MCF 10A (cell line): ENCODE measurements at regions not wholly inside any gene's neighbourhood (a gene's known extent, or its start where the extent isn't known, plus 50 kb on each side); places are given as distances from the start of the nearest gene placed in this dataset.

ENCODE experiments used
- BruUV-seq: library from RNA; stranded (reverse); fragments of 400-500 nt; replicated peaks from 2 replicates; lab custom pipeline; 2021; lab: Mats Ljungman, UMichigan
- CTCF ChIA-PET: fragments of 300-600 bp; sonication (Branson Sonifier 250); formaldehyde crosslinking; extraction: SDS; loops from one replicate; lab custom pipeline; 2021; ENCODE audit warnings: antibody characterized with exemption, inconsistent platforms; lab: Yijun Ruan, JAX
- POLR2A ChIA-PET: fragments of 300-600, 350-650 bp; sonication (Branson Sonifier 250); formaldehyde crosslinking; extraction: SDS; loops from one replicate; lab custom pipeline; 2020; ENCODE audit warnings: antibody characterized with exemption, inconsistent platforms; lab: Yijun Ruan, JAX
- DNase-seq: peaks from one replicate; pipeline ENCODE4 v3.0.0-alpha.2; 2018; ENCODE audit not compliant: unreplicated experiment
- H3K27ac Mint-ChIP-seq: one replicate; pipeline ENCODE4 v1.8.0; 2022; ENCODE audit warnings: mild to moderate bottlenecking, low read depth, mixed read lengths; ENCODE audit not compliant: unreplicated experiment
- H3K27me3 Mint-ChIP-seq: one replicate; pipeline ENCODE4 v1.8.0; 2022; ENCODE audit warnings: mixed read lengths; ENCODE audit not compliant: insufficient read depth, unreplicated experiment
- H3K36me3 Mint-ChIP-seq: one replicate; pipeline ENCODE4 v1.8.0; 2022; ENCODE audit warnings: mild to moderate bottlenecking, moderate library complexity, mixed read lengths; ENCODE audit not compliant: insufficient read depth, unreplicated experiment
- H3K4me1 Mint-ChIP-seq: one replicate; pipeline ENCODE4 v1.8.0; 2022; ENCODE audit warnings: mixed read lengths; ENCODE audit not compliant: insufficient read depth, unreplicated experiment
- H3K4me3 Mint-ChIP-seq: one replicate; pipeline ENCODE4 v1.8.0; 2022; ENCODE audit warnings: mild to moderate bottlenecking, moderate library complexity, mixed read lengths; ENCODE audit not compliant: unreplicated experiment
- H3K9me3 Mint-ChIP-seq: one replicate; pipeline ENCODE4 v1.8.0; 2022; ENCODE audit warnings: mixed read lengths; ENCODE audit not compliant: unreplicated experiment
- CTCF ChIP-seq: fragments of 200-600 bp; IDR thresholded peaks from one replicate; pipeline ENCODE4 v1.8.0; 2022; ENCODE audit warnings: antibody characterized with exemption, mild to moderate bottlenecking; ENCODE audit not compliant: unreplicated experiment
- intact Hi-C: fragments of 100-400 bp; cut with micrococcal nuclease; formaldehyde crosslinking; loops from 2 replicates; pipeline ENCODE4 v1.14.1; 2022

GRCh38 chr6:168130168-168130696, 51.2 kb upstream of the FRMD1 start:
- H3K4me1 Mint-ChIP-seq: no peaks in the 10 kb centered on the region
- CTCF ChIA-PET: no interaction called here
- DNase-seq: no peak
- no peaks in the 10 kb centered on the region for H3K36me3 Mint-ChIP-seq
- POLR2A ChIA-PET: interaction anchor here (0.6 kb wide), 1 partner anchor 19 kb away, joined by 3 read pairs; no protein-coding TSS in a partner anchor
- H3K4me3 Mint-ChIP-seq: no peak overlapping the region
- no TSS peak for BruUV-seq
- H3K27me3 Mint-ChIP-seq: peaks cover 50% of the 10 kb centered on the region
- no peaks in the 10 kb centered on the region for H3K9me3 Mint-ChIP-seq
- intact Hi-C loops: loop anchor here (5.0 kb wide), 1 partner anchor 223 kb away; no protein-coding TSS in a partner anchor
- H3K27ac Mint-ChIP-seq: no peak overlapping the region
- TF ChIP-seq CTCF: no peak

DNA sequence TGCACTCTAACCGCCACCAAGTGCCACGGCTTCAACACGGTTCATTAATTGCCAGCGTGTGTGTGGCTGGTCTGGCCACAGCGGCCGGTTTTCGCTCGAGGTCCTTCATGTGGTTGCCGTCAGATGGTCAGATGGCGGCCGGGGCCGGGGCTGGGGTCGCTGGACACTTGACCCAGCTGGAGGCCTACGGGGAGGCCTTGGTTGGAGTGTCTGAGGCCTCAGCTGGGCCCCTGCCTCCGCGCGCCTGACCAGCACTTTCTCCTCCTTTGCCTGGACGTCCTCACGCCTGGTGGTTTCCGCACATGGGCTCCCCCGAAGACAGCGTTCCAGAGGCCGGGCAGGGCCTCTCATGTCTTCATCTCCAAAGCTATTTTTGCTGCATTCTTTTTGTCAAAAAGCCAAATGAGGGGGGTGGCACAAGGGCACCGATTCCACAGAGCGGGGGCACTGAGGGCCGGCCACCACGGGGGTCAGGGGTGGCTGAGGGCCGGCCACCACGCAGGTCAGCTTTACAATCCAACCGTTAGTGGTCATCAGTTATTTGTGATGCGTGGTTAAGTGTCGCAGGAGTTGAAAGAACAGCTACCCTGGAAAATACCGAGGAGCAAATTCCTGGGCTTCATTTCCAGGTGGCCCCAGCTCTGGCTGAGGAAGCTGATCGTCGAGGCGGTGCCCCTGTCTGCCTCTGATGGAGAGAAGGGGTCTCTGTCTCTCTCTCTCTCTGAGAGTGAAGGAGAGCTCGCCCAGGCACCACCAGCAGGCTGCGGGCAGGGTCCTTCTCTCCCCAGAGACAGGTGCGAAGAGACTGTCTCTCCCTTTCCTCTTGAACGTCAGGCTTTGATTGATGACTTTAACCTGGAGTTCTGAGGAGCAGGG, 50.5 kb upstream of the FRMD1 start:
- TF ChIP-seq CTCF: no peak
- peaks cover 54% of the 10 kb centered on the region for H3K27me3 Mint-ChIP-seq
- CTCF ChIA-PET: no interaction called here
- H3K27ac Mint-ChIP-seq: no peak overlapping the region
- H3K4me3 Mint-ChIP-seq: no peak overlapping the region
- no peaks in the 10 kb centered on the region for H3K4me1 Mint-ChIP-seq
- H3K36me3 Mint-ChIP-seq: no peaks in the 10 kb centered on the region
- no TSS peak for BruUV-seq
- POLR2A ChIA-PET: interaction anchor here (0.6 kb wide), 1 partner anchor 19 kb away, joined by 3 read pairs; no protein-coding TSS in a partner anchor
- DNase-seq: no peak
- intact Hi-C loops: loop anchor here (5.0 kb wide), 1 partner anchor 222 kb away; no protein-coding TSS in a partner anchor
- H3K9me3 Mint-ChIP-seq: no peaks in the 10 kb centered on the region

- CTCF ChIA-PET: no interaction called here
- Mint-ChIP-seq H3K4me3 (no peak overlapping the region), H3K4me1 (no peaks in the 10 kb centered on the region), H3K27me3 (peaks cover 54% of the 10 kb centered on the region), H3K36me3 (no peaks in the 10 kb centered on the region), H3K9me3 (no peaks in the 10 kb centered on the region), H3K27ac (no peak overlapping the region)
- POLR2A ChIA-PET: no interaction called here
- BruUV-seq: no TSS peak
- no peak for TF ChIP-seq CTCF
- intact Hi-C loops: no loop called here
- DNase-seq: no peak
These were observed 49.7 kb upstream of the FRMD1 start for GRCh38 chr6:168128631-168129291.
